ENCODE measurements at regions not wholly inside any gene's neighbourhood (a gene's known extent, or its start where the extent isn't known, plus 50 kb on each side); places are given as distances from the start of the nearest gene placed in this dataset.

- TF ChIP-seq CTCF (conservative IDR thresholded peaks at IDR 0.05; ENCODE audit: low read depth in 2 of 2) (no peak), REST (IDR thresholded peaks at IDR 0.05; ENCODE audit: unreplicated experiment) (no peak), POLR2AphosphoS5 (IDR thresholded peaks at IDR 0.05; ENCODE audit: low read depth) (no peak)
Measured at GRCh38 chr2:134201533-134201932, 52.3 kb upstream of the MGAT5 start.

All from GM23338 (cell line).